ENCODE measurements at regions not wholly inside any gene's neighbourhood (a gene's known extent, or its start where the extent isn't known, plus 50 kb on each side); places are given as distances from the start of the nearest gene placed in this dataset.

DNA sequence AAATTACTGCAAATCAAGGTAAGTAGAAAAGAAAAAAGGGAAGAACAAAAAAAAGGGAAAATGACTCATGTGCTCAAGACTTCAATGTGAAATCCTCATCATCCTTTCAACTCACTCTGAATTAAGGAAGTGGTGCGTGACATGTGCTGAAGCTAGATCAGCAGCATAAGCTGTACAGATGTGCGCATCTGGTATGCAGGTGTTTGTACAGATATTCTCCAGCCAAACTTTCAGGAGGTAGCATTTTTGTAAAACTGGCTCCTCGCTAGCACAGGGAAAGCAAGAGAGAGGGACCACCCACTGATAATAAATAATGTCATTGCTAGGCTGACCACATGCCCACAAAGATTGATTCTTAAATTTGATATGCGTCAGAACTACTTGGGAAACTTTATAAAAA, 253.9 kb upstream of the RGMB start:
- TF ChIP-seq EZH2phosphoT487 (IDR thresholded peaks at IDR 0.05; ENCODE audit: insufficient read depth, low read depth) (no peak), EZH2 (IDR thresholded peaks at IDR 0.05; ENCODE audit: insufficient read depth, poor library complexity, severe bottlenecking) (no peak)

Data from GM23248 (cell line).